PFSK-1 (cell line): ENCODE measurements at regions not wholly inside any gene's neighbourhood (a gene's known extent, or its start where the extent isn't known, plus 50 kb on each side); places are given as distances from the start of the nearest gene placed in this dataset.

Source experiments
- TAF1 ChIP-seq: IDR thresholded peaks from 2 replicates; pipeline ENCODE4 v1.6.1; 2012; ENCODE audit warnings: low read length, control low read depth, borderline replicate concordance; ENCODE audit not compliant: insufficient read depth
- TF ChIP-seq, protein P1 (sequence below), 2 experiments: IDR thresholded peaks; 2 replicates each; pipeline versions ENCODE4 v1.6.1 to v1.8.0; 2011 to 2012; ENCODE audit warnings: low read depth in 2 of 2, low read length in 2 of 2, control low read depth in 1 of 2, inconsistent platforms in 1 of 2, mild to moderate bottlenecking in 1 of 2, moderate library complexity in 1 of 2; ENCODE audit not compliant: insufficient read depth in 1 of 2

DNA sequence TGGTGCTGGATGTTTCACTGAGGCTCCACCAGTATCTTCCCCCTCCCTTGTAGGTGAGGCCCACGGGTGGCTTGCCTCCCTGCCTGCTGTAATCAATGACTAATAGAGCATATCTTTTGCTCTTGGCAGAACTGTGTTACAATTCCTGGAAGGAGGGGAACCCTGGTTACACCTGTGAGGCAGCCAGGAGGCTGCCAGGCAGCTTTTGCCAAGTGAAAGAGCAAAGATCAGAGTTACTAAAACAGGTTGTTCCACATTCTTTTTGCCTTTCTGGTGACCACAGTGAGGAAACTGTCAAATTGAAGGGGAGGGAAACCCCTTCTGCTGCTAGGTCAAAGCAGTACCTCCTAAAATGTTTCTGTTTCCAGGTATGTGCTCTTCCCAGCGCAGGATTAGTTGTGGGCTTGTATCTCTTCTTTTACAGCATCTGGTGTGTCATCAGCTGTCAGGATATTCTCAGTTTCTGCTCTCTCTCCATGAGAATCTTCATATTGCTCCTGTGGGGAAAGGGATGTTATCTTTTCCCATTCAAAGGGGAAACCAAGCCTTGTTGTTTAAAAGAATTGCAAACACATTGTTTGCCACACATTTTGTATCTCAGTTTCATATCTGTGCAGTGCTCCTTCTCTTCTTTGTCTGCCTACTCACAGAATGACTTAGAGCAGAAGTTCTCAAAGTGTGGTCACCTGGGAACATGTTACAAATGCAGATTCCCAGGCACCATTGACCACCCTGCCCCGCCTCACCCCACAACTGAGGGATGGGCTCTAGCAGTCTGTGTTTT is 137.4 kb upstream of the UMPS start:
- TF ChIP-seq, protein P1, sequence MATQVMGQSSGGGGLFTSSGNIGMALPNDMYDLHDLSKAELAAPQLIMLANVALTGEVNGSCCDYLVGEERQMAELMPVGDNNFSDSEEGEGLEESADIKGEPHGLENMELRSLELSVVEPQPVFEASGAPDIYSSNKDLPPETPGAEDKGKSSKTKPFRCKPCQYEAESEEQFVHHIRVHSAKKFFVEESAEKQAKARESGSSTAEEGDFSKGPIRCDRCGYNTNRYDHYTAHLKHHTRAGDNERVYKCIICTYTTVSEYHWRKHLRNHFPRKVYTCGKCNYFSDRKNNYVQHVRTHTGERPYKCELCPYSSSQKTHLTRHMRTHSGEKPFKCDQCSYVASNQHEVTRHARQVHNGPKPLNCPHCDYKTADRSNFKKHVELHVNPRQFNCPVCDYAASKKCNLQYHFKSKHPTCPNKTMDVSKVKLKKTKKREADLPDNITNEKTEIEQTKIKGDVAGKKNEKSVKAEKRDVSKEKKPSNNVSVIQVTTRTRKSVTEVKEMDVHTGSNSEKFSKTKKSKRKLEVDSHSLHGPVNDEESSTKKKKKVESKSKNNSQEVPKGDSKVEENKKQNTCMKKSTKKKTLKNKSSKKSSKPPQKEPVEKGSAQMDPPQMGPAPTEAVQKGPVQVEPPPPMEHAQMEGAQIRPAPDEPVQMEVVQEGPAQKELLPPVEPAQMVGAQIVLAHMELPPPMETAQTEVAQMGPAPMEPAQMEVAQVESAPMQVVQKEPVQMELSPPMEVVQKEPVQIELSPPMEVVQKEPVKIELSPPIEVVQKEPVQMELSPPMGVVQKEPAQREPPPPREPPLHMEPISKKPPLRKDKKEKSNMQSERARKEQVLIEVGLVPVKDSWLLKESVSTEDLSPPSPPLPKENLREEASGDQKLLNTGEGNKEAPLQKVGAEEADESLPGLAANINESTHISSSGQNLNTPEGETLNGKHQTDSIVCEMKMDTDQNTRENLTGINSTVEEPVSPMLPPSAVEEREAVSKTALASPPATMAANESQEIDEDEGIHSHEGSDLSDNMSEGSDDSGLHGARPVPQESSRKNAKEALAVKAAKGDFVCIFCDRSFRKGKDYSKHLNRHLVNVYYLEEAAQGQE (IDR thresholded peaks at IDR 0.05; ENCODE audit: insufficient read depth in 1 of 2, low read depth in 2 of 2, low read length in 2 of 2), result no peak
- no peak for TF ChIP-seq TAF1
